AML-193 (cell line): ENCODE measurements at regions not wholly inside any gene's neighbourhood (a gene's known extent, or its start where the extent isn't known, plus 50 kb on each side); places are given as distances from the start of the nearest gene placed in this dataset.
"Not testable (repeated sequence)": the region's sequence is repeated elsewhere in the genome, so short reads cannot be mapped to it uniquely, and the experiment has no call there.

ENCODE experiments used
- DNase-seq, 2 experiments: peaks; one replicate each; lab custom pipeline; 2025; lab: John Stamatoyannopoulos, UW

DNA sequence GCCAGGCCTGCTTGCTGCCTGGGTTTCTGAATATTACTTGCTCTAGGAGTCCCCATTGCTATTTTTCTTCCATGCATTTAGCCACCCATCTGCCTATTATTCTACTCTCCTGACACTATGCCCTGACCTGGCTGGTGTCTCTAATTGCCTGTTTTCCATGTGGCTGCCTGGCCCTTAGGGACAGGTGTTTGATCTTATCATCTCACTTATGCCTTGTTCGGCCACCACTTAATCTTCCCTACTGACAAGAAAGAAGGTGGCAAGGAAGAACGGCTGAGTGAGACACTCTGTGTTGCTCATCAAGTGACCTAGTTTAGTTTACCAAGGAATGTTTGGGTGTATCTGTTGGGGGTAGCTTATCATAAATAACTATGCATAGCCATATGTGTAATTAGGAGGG lies 50.4 kb upstream of the RAPH1 start:
- DNase-seq, result no peak

DNA sequence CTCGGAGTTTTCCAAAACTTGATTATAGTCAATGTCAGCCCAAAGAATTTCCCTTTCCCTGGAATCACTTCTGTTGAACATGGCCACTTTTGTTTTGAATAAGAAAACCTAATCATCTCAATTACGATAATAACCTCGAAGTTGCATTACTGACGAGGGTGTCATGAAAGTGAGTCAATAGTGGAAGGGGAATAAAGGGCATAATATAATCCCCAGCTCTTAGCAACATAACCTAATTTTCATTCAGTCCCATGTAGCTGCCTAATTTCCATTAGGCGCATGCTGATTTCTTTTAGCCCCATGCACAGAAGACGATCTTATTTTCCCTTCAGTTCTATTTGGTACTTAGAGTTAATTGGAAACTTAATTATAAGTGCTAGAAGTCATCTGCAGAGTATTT lies 51.1 kb upstream of the RAPH1 start:
- no peak for DNase-seq

DNA sequence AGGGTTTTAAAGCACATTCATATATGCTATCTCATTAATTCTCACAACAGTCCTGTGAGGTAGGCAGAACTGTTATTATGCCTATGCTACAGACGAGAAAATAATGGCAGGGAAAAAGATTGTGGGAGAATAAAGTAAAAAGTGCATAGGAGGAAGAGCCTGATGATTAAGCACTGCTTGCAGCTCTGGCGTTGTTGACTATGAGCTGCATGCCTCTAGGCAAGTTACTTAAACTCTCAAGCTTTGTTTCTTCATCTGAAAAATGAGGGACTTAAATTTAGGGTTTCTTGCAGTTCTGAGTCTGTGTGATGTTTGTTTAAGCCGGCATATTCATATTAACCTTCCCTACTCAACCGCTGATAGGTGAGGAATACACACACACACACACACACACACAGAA lies 51.6 kb upstream of the RAPH1 start:
- no peak for DNase-seq

DNA sequence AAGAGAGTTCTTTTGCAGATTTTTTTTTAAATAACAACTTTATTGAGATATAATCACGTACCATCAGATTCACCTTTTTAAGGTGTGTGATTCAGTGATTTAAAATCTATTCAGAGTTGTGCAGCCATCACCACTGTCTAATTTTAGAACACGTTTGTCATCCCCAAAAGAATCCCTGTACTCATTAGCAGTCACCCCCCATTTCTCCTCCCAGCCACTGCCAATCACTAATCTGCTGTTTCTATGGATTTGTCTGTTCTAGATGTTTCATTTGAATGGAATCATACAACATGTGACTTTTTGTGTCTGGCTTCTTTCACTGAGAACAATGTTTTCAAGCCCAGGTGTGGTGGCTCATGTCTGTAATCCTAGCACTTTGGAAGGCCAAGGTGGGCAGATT lies 55.4 kb upstream of the RAPH1 start:
- no peak for DNase-seq

DNA sequence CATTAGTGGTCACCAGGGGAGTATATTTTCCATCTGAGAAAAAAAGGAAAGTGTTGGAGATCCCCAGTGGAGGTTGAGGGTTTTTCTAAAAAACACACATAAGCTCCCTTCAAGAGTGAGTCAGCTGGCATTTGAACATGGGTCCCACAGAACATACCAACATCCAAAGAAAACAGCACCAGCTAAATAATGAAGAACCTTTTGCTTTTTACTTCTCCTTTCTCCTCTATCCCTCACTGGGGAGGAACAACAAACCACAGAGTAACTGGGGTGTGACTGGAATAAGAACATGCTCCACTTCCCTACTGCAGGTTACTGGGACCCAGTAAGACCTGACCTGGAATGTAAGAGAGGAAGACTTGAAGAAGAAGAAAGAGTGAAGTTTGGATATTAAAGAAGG lies 56.5 kb upstream of the RAPH1 start:
- no peak for DNase-seq

DNA sequence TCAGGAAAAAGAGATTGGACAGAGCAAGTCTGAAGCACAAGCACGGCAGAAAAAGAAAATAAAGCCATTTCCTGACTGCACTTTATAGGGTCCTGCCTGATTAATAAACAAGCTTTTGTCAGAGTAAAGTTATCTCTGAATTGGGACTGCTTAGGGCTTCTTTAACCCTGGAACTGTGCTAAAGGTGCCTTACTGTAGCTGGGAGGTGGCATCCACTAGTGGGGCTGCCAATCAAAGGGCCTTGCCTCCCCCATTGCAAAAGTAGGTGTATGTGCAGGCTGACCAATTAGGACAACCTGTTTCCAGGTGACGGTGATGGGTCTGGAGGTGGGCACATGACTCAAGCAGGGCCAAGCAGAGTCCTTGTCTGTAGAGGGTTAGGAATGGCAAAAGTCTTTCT lies 57.4 kb upstream of the RAPH1 start:
- DNase-seq, result no peak

DNA sequence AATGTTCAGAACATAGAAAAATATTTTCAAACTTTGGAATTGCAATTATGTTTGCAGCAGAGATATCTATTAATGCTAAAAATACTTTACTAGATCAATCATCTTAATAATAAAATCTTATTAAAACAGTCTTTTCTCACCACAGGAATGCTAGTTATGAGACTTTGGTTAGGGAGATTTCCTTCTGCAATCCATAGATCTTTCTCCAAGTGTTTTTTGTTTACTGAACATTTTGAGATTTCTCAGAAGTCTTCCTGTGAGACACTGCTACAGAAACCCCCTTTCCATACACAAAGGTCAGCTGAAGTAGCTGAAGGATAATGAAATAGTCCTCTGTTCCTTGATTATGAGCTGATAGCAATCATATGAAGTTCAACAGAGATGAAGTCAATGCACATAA lies 59.4 kb upstream of the RAPH1 start:
- DNase-seq, result no peak

DNA sequence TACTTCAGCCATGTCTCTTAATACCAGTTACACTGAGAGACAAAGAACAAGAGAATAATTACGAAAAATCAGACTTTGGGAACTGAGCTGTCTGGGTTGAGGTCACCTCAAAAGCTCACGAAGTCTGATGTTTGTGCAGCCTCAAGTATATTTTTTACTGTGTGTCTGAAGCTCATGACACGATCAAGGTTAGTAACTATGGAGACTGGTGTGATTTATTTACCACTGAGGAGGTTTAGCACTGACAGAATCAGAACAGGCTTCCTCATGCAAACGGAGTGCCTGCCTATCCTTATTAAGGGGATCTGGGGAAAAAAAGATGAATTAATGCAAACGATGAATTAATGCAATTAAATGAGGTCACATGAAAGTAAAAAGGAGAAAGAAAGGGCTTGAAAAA lies 61.1 kb upstream of the RAPH1 start:
- DNase-seq, result no peak

DNA sequence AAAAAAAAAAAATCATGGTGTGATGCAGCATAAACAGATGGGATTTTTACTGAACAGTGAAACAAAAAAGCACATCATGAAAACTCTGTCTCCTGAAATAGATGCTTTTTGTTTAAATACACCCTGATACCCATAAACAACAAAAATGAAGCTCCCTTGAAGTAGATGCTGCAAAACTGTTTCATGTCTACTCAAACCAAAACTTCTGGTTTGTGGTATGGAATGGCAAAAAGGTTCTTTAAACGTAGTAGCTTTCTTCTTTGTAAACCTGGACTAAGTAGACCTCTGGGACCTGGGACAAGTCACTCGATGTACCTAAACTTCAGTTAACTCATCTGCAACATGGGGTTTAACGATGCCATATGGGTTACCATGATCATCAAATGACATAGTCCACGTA lies 64.4 kb upstream of the RAPH1 start:
- DNase-seq, result no peak

DNA sequence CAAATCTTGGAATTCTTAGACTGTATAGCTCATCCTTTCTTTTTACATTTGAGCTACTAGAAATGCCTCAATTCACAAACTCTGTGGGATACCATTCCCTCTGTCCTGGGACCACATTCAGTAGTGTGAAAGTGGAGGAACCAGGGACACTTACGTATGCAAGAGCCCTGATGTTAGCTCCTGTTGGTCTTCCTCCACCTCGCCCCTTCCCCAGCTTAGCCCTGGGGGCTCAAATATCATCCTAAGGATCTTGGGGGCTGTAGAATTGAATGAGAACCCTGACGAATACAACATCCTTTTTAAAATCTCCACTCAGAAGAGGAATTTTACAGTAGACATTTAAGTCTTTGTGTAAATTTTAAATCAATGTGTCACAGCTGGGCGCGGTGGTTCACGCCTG lies 65.2 kb upstream of the RAPH1 start:
- no peak for DNase-seq

DNA sequence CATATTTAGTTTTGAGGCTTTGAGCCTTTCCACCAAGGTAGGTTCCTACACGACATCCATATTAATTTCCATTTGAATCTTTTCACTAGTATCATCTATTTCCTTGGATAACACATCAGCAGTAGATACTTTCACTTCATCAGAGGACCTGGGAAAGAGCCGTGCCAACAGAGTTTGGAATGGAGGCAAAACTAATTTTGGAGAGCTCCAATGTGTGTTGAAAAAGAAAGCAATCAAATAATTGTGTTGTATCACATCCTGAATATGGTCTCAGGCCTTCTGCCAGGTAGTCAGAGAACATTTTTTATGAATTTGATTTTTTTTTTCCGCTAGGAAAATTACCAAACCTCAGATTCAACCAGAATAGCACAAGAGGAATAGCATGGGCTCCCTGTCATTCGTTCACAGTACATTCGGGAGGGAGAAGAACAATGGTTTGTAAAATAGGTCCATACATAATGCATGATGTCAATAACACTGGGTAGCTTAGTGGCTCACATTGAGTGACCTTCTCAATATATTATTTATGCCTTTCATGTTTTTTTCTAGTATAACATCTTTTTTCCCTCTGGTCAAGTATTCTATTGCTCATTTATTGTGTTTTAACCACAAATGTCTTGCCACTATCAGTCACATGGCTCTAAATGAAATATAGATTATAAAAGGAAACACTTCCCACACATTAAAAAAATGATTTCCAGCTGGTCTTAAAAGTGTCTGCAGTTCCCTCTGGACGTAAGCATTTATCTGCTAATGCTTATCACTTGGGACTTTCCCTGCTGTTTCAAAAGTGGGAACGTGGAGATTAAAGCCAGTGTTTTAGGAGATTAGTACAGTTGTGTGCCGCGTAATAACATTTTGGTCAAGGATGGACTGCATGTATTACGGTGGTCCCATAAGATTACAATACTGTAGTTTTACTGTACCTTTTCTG lies 68.6 kb upstream of the RAPH1 start:
- DNase-seq, result no peak

DNA sequence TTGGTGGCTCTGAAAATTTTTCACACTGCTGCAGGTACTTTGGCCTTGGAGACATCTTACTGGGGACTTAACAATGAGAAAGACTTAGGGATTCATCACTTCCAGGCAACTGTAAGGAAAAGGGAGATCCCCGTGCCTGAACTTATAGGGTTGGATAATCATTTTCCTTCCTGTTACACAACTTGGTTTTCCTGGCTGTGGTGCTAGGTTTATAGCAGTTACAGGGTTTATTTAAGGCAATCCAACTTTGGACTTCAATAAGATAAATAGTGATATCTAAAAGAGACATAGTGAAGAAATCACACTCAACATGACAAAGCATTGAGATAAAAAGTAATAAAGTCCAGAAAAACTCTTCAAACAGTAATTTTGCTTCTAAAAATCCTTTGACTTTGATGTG lies 70.2 kb upstream of the RAPH1 start:
- no peak for DNase-seq

DNA sequence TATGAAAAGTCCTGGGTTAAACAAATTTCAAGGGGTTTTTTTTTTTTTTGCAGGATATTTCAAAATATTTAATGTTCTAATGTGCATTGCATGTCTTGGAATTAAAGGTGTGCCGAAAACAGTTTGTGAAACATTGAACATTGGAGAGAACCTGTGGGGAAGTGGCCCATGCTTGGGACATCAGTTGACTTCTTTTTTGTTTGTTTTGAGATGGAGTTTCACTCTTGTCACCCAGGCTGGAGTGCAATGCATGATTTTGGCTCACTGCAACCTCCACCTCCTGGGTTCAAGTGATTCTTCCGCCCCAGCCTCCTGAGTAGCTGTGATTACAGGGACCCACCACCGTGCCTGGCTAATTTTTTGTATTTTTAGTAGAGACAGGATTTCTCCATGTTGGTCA lies 71.0 kb upstream of the RAPH1 start:
- no peak for DNase-seq

DNA sequence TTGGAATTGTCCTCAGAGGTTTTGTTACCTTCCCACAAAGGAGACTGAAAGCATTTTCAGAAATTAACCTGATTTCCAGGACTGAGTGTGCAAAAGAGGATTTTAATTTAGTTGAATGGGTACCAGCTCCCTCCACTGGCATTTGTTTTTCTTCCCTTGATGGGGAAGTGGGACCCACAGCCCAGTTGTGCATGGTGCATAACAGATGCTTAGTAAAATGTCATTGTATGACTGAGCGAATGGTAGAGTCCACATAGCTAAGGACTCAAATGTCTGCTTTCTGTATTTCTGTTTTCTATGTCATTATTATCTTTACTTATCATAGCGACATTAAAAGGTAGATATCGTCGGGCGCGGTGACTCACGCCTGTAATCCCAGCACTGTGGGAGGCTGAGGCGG lies 75.5 kb upstream of the RAPH1 start:
- DNase-seq, result no peak

DNA sequence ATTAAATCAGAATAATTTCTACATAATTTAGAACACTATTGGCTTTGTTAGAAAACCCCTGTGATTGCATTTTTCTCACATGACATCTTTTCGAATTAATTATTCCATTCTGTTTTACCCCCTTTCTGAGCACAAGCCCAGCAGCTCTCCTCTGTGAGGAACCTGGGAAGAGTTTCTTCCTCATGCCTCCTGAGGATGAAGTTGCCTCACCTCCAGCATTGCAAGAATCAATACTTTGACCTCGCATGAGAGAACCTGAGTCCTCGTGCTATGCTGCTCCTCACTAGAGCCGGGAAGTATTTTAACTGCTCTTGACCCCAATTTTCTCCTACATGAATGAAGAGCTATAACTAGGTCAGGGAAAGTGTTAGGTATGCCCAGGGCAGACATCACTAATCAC lies 77.1 kb upstream of the RAPH1 start:
- no peak for DNase-seq

DNA sequence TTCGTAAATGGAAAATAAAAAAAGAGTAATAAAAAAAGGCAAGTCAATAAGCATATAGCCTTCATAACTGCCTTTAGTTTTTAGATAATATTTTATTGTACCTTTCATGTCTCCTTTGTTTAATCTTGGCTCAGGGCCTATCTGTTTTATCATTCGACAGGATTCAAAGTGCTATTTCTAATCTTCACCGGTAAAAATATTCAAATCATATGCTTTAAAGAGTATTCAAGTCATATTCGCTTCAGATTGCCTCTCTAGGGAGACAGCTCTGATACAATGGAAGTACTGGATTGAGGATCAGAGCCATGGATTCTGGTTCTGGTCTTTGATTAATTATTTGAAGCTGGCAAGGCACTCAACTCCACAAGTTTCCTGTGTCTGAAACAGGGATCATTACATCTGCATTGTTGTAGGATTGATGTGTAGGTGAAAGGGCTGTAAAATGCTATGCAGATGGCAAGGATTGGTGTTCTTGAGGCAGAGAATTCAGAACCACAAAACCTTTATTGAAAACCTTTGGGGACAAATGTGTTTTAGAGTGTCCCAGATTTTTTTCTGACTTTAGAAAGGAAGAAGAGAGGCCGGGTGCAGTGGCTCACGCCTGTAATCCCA lies 84.3 kb upstream of the RAPH1 start:
- no peak for DNase-seq

DNA sequence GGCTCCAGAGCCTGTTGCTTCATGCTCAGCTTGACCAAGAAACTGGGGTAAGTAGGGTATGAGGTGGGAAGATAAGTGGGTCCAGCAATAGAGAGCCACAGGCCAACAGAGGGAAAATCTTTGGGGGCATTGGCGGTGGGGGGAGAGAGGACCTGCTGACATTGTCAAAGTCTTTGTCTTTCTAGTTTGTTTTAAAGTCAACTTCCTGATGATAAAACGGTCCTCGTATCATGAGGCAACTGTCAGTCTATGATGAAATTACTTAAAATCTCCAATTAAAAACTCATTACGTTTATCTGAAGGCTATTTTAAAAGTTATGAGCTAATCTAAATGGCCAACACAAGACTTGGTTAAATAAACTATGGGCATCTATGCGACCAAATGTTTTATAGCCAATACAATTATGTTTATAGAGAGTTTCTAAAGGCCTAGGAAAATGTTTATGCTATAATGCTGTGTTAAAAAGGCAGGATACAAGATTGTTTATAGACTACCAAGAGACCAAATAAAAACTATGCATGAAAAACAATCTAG lies 84.4 kb upstream of the CD28 start:
- no peak for DNase-seq

DNA sequence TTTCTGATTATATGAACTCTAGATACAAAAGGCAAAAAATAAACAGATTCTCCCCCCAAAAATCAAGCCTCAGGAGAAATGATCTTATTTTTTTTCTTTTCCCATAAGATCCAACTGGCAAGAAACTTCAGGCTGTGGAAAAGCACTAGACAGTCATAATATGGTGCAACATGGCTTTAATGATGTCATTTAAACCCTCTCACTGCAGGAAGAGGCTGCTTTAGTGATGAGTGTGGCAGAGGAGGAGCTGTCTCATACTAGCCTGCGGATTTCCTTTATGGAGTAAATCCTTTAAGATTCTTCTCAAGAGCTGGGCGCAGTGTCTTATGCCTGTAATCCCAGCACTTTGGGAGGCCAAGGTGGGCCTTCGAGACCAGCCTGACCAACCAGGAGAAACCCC lies 83.3 kb upstream of the CD28 start:
- DNase-seq, result no peak

DNA sequence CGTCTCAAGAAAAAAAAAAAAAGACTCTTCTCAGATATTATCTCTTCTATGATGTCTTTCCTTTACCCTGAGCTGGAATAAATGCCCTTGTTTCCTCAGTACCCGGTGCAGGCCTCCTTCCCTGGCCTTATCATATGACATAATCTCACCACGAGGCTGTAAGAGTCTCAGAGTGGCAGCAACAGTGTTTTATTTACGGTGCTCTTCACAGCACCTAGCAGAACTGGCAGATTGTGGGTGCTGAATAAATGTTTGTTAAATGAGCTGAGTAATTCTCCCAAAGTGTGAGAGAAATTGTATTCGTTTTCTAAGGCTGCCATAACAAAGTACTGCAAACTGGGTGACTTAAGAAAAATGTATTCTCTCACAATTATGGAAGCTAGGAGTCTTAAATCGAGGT lies 82.8 kb upstream of the CD28 start:
- DNase-seq, result no peak

DNA sequence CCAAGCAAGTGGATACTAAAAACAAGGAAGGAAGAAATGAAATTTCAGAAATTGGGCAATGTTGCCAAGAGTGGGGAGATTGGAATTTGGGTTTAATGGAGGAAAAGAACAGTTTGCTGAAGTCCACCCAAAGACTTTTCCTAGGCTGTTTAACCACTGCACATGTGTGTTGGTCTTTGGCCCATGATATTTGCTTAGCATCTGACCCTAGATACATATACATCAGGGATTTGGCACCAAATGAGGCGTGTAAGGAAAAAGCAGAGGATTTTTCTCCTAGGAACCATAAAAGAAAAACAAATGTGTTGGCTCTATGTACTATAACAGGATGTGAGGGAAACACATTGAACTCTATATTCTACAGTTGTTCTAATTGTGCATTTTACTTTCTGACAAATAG lies 80.7 kb upstream of the CD28 start:
- DNase-seq, result no peak

DNA sequence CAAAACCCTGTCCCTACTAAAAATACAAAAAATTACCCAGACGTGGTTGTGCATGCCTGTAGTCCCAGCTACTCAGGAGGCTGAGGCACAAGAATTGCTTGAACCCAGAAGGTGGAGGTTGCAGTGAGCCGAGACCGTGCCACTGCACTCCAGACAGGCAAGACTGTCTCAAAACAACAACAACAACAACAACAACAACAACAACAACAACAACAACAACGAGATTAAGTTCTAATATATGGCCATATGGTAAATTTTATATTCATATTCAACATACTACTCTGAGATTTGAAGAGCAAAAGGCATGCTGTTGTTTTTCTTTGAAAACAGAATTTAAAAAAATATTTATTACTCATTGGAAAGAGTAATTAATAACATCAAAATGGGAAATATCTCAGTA lies 80.2 kb upstream of the CD28 start:
- DNase-seq, result not testable (repeated sequence)

DNA sequence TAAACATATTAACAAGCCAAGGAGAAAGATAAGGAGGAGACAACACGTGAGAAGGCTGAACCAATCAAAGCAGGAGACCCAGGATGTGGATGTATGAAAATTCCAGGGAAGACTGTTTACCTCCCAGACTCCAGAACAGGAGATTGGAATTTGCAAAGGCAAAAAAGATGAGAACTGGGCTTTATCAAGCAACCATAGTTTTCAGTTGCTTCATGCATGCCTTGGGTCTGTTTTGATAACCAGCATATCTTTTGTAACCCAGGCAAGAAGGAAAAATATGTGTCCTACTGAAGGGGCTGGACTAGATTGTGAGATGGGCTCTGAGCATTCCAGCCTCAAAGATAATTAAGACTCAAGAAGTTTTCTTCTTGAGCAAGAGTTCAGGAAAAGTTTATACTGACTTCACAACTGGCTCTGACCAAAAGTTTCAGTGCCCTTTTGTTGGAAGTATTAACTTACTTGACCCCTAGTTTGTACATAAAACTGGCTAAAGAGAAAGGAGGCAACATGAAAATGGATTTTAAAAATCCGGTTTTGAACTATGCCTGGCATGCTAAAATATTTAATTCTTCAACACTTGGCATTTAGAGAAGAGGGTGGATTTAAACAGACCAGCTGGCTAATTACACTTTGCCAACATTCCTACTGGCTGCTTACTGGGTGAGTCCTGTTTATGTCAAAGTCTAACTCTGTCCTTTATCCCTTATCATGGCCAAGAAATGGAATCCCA lies 79.3 kb upstream of the CD28 start:
- DNase-seq, result no peak

DNA sequence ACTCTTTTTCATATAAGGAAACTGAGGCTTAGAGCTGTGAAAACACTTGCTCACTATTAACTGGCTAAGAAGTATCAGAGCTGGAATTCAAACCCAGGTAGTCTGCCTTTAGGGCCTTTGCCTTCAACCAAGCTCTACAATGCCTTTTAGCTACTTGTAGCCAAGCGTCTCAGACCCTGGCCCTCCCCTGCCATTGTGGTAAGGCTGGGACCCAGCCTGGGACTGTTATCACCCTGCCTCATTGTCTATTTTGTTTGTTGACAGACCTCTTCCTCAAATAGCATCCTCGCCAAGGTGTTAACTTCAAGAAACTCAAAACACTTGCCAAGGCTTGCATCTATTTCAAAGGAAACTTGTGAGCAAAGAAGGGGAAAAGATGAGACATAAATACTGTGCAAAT lies 76.7 kb upstream of the CD28 start:
- no peak for DNase-seq
